NCI-H2196 (cell line): ENCODE measurements at regions not wholly inside any gene's neighbourhood (a gene's known extent, or its start where the extent isn't known, plus 50 kb on each side); places are given as distances from the start of the nearest gene placed in this dataset.

Experiments
- DNase-seq: peaks from one replicate; lab custom pipeline; 2025; ENCODE audit not compliant: unreplicated experiment; lab: John Stamatoyannopoulos, UW

DNA sequence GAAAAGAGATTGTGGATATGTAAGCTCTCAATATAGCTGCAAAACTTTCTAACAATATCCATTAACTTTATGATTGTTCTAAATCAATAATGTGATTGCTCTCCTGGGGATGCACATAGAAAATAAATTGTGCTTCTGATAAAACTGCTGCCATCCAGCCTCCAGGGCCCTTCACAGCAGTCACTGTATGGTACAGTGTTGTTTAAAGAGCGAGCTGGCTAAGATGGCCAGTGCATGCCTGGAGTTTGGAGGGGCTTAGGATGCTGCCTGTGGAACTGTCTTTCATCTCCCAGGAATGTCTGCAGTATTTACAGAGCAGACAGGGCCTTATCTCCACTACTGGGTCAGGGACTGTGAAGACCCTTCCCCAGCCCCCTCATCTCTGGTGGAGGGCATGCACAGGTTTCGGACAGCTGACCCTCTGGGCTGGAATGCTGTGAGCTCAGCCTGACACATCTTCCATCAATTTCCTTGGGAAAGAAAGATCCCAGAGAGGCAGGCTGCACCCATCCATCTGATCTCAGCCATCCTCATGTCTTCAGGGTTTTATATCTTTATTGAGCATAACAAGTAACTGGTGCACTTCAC is 137.0 kb downstream of the PLPP3 start:
- no peak for DNase-seq

DNA sequence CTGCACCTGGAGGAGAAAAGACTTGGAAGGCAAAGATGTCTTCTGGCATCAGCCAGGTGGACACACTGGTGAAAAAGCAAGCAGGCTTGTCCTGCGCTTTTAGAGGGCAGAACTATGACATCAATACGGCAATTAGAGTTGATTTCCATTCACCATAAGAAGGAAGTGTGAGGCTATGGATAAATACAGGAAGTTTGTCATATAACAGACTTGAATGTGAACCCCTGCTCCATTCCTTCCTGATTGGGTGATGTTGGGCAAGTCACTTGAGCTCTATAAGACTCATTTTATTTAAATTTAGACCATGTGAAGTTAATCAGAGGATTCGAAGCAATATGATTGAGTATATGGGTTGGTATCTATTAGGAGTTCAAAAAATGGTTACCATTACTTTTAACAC is 137.8 kb downstream of the PLPP3 start:
- no peak for DNase-seq

DNA sequence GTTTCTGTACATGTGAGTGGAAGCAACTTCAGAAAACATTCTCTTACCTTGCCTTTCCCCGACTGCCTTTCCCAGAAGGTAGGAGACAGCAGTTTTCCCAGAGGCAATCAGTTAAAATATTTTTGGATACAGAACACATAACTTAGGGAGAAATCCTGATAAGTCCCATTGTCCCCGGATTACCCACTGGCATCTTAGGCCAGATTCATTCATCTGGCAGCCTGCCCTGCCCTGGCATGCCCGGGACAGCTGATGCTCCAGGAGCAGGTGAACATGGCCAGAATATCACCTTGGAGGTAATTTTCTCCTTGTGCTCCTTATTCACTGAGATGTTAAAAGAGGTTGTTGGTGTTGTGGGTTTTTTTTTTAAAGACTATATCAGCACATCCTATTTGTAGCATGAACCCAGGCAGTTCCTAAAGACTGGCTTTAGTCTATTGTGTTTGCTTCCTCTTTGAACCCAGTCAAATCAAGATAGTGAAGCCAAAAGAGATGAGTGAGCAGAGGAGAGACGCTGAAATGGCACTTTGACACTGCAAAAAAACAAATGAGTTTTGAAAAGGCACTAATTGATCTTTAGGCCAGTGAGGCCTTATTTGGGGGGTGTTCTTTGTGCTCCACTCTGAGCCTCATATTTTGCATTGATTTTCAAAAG is 139.6 kb downstream of the PLPP3 start:
- peak; percentile 34 for DNase-seq

DNA sequence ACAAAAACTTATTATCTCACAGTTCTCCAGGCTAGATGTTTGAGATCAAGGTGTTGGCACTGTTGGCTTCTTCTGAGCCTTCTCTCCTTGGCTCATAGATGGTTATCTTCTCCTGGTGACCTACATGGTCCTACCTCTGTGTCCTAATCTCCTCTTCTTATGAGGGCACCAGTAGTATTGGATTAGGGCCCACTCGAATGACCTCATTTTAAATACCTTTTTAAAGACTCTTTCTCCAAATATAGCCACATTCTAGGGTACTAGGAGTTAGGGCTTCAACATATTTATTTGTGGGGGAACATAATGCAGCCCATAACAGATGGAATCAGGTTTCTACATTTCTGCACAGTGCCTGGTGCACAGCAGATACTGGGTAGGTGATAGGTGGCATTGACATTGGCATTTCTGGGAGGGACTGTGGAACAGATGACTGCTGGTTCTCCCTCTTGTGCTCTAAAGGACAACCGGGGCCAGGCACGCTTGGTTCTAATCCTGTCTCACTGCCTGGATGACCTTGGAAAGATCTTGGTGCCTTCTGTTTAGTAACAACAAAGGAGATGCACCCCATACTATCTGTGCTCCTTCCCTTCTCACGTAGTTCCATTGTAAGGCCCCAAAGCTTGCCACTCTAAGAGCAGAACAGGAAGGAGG is 140.3 kb downstream of the PLPP3 start:
- DNase-seq: no peak

GRCh38 chr1:56437959-56438358 is 141.4 kb downstream of the PLPP3 start:
- DNase-seq: no peak

DNA sequence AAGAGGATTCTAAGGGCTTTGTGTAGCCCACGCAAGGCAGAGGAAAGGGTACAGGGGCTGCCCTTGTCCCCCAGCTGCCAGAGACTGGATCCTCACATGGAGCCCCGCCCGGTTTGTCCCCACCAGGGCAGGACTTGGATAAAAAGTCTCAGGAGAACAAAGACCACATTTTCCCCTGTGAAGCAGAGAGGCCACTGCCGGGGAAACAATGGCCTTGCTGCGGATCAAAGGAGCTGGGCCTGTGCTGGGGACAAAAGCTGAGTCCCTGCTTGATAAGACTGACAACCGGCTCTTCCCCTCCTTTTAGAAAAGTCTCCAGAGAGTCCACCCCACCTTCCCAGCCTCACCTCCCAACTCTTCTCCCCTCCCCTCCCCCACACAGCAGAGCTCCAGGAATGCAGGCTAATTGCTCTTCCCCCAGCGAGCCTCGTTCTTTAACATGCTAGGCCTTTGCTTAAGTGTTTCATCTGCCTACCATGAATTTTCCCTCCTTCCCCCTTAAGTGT is 142.4 kb downstream of the PLPP3 start:
- DNase-seq: no peak

GRCh38 chr1:56436296-56436695 is 143.1 kb downstream of the PLPP3 start:
- no peak for DNase-seq

DNA sequence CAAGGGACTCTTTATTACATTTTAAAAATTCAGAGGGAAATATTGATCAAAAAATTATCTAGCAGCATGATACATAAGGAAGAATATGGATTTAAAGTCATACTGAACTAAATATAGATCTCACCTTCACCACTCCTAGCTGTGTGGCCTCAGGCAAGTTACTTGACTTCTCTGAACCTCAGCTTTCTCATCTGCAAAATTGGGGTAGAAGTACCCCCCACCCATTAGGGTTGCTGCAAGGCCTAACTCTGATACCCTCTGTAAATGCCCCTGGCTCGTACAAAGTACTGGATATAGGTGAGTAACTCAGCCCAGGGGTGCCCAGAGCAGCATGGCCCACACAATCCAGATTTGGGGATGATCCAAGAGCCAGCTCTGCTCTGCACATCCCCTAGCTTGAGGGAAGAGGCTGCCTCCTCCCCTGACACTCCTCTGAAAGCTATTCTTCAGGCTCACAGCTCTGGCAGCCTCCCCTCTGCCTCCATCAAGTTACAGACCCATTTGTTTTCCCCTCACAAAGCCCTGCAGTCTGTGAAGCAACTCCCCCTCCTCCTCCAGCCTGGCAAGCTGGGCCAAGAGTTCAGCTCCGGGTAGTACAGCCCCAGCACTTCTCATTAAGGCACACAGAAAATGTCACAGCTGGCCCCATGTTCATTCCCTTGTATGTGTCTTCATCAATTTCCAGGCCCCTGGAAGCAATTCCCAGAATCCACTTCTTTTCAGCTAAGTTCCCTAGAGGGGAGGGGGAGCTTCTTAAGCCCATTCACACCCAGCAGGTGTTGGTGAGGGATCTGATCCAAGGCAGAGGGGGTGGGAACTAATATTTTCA is 143.7 kb downstream of the PLPP3 start:
- no peak for DNase-seq

DNA sequence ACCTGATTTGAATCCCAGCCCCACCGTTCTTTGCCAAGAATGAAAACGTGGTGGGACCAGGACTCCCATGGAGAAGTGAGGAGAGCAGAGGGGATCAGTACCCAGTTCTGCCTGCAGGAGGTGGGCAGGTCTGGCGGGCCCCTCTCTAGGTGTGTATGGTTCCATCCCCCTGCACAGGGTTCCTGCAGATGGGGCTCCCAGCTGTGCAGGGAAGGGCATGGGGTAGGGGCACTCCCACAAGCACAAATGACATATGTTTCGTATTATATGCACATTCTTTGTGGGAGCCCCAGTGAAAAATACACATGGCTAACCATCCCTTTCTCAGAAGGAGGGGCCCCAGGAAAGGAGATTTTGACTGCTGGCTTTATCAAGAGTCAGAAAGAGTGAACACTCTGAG is 144.6 kb downstream of the PLPP3 start:
- DNase-seq: no peak

DNA sequence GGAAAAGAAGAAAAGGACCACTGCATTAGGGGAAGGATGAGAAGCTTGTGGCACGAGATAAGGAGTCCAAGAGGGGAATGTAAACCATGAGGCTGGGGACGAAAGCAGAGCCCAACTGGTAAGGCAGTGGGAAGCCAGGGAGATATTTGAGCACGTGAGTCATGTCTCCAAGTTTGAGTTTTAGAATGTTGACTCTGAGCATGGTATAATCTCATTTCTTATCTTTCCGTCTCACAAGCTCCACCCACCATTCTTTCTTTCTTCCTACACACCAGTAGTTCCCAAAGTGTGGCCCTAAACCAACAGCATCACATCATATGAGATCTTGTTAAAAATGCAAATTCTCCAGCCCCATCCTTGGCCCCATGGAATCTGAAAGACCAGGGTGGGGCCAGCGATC is 145.3 kb downstream of the PLPP3 start:
- DNase-seq: no peak

- DNase-seq: no peak
Observed at GRCh38 chr1:56433056-56433577, 146.2 kb downstream of the PLPP3 start.

DNA sequence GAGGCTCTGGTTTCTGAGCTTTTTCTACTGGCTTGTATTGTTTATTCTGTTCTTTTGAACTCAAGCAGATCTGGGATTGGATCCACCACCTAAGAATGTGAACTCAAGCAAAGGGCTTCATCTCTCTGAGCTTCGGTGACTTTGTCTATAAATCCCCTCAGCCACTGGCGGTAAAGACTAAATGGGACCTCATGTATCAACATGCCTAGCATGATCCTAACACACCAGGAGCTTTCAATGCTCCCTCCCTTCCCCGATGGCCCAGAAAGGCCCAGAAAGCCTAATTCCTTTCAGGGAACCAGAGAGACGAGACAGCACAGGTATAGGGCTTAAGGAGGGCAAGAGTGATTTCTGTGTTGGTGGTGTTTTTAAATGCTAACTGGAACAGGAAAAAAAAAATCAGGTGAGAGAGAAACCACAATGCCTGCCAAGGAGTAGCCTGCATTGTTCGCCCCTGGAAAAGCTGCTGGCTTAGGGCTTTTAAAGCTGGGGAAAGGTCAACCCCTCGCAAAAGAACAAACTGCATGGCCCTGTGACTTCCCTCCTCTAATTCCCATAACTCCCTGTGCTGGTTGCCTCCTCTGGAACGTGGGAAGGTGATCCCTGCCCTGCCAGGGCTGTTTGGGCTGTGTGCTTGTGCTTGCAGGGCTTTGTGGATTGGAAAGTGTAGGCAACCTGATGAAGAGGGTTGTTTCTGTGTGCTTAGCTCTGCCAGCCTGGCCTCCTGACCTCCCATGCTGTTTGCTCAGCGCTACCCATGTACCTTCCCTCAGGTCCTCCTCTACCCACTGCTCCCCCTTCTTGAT is 147.0 kb downstream of the PLPP3 start:
- no peak for DNase-seq

DNA sequence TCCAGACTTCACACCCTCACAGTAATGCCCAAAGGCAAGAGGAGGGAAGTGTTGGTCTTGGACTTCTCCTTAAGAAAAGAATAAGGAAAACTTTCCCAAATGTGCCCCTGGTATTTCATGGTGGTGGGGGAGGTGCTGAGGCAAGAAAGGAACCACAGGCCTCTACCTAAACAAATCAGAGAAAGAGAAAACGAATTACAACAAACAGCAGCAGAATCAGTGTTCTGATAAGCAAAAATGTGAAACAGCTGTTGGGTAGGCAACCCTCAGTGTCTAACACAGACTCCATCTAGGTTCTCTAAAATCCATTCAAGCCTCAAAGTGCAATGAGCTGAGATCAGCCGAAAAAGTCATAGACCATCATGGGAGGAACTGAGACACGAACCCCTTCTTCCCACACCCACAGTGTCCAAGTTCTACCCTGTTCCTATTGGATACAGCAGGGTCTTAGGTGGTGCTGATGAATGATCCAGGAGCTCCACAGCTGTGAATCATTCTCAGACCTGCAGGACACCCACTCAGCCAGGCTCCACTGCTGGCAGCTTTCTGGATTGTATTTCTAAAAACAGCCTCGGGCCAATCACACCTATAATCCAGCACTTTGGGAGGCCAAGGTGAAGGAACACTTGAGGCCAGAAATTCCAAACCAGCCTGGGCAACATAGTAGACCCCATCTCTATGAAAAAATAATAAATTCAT is 149.1 kb downstream of the PLPP3 start:
- no peak for DNase-seq

DNA sequence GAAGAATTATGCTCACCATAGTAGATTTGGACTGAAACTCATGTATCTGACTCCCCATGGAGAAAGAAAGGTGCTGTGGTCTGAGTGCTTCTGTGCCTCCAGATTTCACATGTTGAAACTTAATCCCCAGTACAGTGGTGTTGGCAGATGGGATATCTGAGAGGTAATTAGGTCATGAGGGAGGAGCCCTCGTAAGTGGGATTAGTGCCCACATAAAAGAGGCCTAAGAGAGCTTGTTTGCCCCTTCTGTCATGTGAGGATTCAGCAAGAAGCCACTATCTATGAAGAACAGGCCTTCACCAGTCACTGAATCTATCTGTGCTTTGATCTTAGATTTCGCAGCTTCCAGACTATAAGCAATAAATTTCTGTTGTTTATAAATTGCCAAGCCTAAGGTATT is 150.1 kb downstream of the PLPP3 start:
- no peak for DNase-seq

DNA sequence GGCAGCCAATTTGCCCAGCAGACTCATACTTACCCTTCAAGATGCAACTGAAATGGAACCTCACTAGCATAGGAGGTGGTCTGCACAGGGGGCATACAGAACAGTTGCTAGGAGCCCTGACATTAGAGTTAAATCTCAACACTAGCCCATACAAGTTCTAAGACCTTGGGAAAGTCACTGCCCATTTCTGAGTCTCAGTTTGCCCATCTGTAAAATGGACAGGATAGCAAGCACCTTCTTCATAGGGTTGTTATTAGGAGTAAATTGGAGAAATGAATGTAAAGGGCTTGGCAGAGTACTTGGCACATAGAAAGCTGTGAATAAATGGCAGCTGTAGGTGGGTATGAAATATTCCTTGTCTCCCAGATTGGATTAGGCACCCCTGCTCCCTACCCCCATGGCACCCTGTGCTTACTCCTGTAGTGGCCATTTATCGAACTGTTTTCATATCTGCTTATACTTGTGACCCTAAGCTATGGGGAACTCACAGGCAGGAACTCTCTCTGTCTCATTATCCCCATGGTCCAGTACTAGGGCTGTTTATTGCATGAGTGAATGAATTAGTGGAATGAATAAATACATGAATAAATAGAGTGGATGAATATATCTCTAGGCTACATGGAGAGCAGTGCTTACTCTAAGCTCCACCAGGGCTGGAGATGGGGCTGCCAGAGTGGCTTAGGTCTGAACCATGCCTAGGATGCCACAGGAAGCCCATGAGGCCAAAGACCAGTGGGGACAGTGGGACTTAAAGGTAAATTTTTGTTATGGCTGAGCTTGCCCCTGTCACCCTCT is 152.6 kb downstream of the PLPP3 start:
- DNase-seq: no peak

- no peak for DNase-seq
Observed at GRCh38 chr1:56425494-56426037, 153.8 kb downstream of the PLPP3 start.

GRCh38 chr1:56424744-56425493 is 154.4 kb downstream of the PLPP3 start:
- DNase-seq: peak; percentile 13

DNA sequence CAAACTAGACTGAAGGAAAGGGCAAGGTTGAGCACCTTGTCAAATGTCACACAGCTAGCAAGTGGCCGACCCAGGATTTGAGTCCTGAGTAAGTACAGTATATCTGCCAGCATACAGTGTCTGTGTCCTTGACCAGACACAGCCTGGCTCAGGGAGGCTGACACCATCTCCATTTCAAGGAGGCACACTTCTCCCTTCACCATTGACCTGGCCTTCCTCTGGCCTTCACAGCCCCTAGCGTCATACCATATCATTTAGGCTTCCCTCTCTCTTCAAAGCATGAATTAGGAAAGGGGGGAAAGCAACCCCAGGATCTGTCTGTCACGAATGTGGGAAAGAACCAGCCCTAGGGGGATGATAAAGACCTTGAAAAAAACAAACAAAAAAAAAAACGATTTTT is 155.6 kb downstream of the PLPP3 start:
- no peak for DNase-seq
